MM.1S (cell line): ENCODE measurements at regions not wholly inside any gene's neighbourhood (a gene's known extent, or its start where the extent isn't known, plus 50 kb on each side); places are given as distances from the start of the nearest gene placed in this dataset.

ENCODE experiments used
- DNase-seq: peaks from one replicate; pipeline ENCODE4 v3.0.0-alpha.2; 2015
- H2AFZ ChIP-seq: fragments of 300-600 bp; sonication (generic); 2 replicates; pipeline ENCODE4 v1.6.0; 2016; ENCODE audit warnings: antibody characterized with exemption, low read length
- H3F3A ChIP-seq: fragments of 300-600 bp; sonication (generic); 2 replicates; pipeline ENCODE4 v1.6.1; 2016; ENCODE audit warnings: mild to moderate bottlenecking, antibody characterized with exemption, low read length, moderate library complexity, mixed read lengths; ENCODE audit not compliant: insufficient read depth
- H3K27ac ChIP-seq: fragments of 300-600 bp; sonication (generic); 2 replicates; pipeline ENCODE4 v1.5.1; 2016; ENCODE audit warnings: mild to moderate bottlenecking, low read length
- H3K27me3 ChIP-seq: fragments of 300-600 bp; sonication (generic); replicated peaks from 2 replicates; pipeline ENCODE4 v1.6.0; 2016; ENCODE audit warnings: low read length; ENCODE audit not compliant: insufficient read depth
- H3K36me3 ChIP-seq: fragments of 300-600 bp; sonication (generic); replicated peaks from 2 replicates; pipeline ENCODE4 v1.6.1; 2016; ENCODE audit warnings: mild to moderate bottlenecking, low read length, mixed read lengths; ENCODE audit not compliant: insufficient read depth
- H3K4me1 ChIP-seq: fragments of 300-600 bp; sonication (generic); 2 replicates; pipeline ENCODE4 v1.6.1; 2016; ENCODE audit warnings: low read length, mixed read lengths
- H3K4me2 ChIP-seq: fragments of 300-600 bp; sonication (generic); 2 replicates; pipeline ENCODE4 v1.6.0; 2016; ENCODE audit warnings: low read depth, low read length
- H3K4me3 ChIP-seq: fragments of 300-600 bp; sonication (generic); 2 replicates; pipeline ENCODE4 v1.5.1; 2016; ENCODE audit warnings: low read length, mixed read lengths
- H3K79me2 ChIP-seq: fragments of 300-600 bp; sonication (generic); 2 replicates; pipeline ENCODE4 v1.6.1; 2016; ENCODE audit warnings: mixed run types, low read length, mixed read lengths
- H3K9ac ChIP-seq: fragments of 300-600 bp; sonication (generic); 2 replicates; pipeline ENCODE4 v1.6.1; 2016; ENCODE audit warnings: low read length, mixed read lengths
- H3K9me2 ChIP-seq: fragments of 300-600 bp; sonication (generic); replicated peaks from 2 replicates; pipeline ENCODE4 v1.6.1; 2016; ENCODE audit warnings: mild to moderate bottlenecking, low read length, mixed read lengths; ENCODE audit not compliant: insufficient read depth
- H3K9me3 ChIP-seq: fragments of 300-600 bp; sonication (generic); replicated peaks from 2 replicates; pipeline ENCODE4 v1.6.1; 2016; ENCODE audit warnings: mild to moderate bottlenecking, low read length, mixed read lengths; ENCODE audit not compliant: insufficient read depth
- H4K20me1 ChIP-seq: fragments of 300-600 bp; sonication (generic); 2 replicates; pipeline ENCODE4 v1.6.1; 2016; ENCODE audit warnings: mild to moderate bottlenecking, low read length, moderate library complexity, mixed read lengths; ENCODE audit not compliant: insufficient read depth
- CTCF ChIP-seq: fragments of 300-600 bp; sonication (generic); IDR thresholded peaks from 2 replicates; pipeline ENCODE4 v1.5.1; 2016; ENCODE audit warnings: antibody characterized with exemption, low read length, mixed read lengths
- EZH2 ChIP-seq: fragments of 300-600 bp; sonication (generic); optimal IDR thresholded peaks from 2 replicates; pipeline ENCODE3; 2017; ENCODE audit warnings: low read depth, mild to moderate bottlenecking, antibody characterized with exemption, low read length, mixed read lengths
- EZH2phosphoT487 ChIP-seq: fragments of 300-600 bp; sonication (generic); IDR thresholded peaks from 2 replicates; pipeline ENCODE4 v1.6.1; 2018; ENCODE audit warnings: antibody characterized with exemption, low read length

GRCh38 chr18:78741381-78742217 lies 238.0 kb upstream of the SALL3 start:
- no peak overlapping the region for H3K27ac ChIP-seq
- H3K4me3 ChIP-seq, result no peak overlapping the region
- H2AFZ ChIP-seq, result no peak overlapping the region
- no peaks in the 10 kb centered on the region for H3K9me3 ChIP-seq
- H3K36me3 ChIP-seq, result no peaks in the 10 kb centered on the region
- no peaks in the 10 kb centered on the region for H3K27me3 ChIP-seq
- no peaks in the 10 kb centered on the region for H3K4me1 ChIP-seq
- no peaks in the 10 kb centered on the region for H3K9me2 ChIP-seq
- no peak overlapping the region for H3K4me2 ChIP-seq
- H3K79me2 ChIP-seq, result no peaks in the 10 kb centered on the region
- H4K20me1 ChIP-seq, result no peaks in the 10 kb centered on the region
- TF ChIP-seq EZH2phosphoT487 (no peak), EZH2 (no peak), CTCF (no peak)
- no peaks in the 10 kb centered on the region for H3F3A ChIP-seq
- H3K9ac ChIP-seq, result no peak overlapping the region
- DNase-seq, result no peak

- H3K9me3 ChIP-seq, result no peaks in the 10 kb centered on the region
- no peaks in the 10 kb centered on the region for H3K36me3 ChIP-seq
- no peak overlapping the region for H2AFZ ChIP-seq
- no peaks in the 10 kb centered on the region for H3K9me2 ChIP-seq
- H3K27me3 ChIP-seq, result no peaks in the 10 kb centered on the region
- H3K4me2 ChIP-seq, result no peak overlapping the region
- H3K4me1 ChIP-seq, result no peaks in the 10 kb centered on the region
- no peaks in the 10 kb centered on the region for H3F3A ChIP-seq
- no peaks in the 10 kb centered on the region for H3K79me2 ChIP-seq
- TF ChIP-seq CTCF, result no peak
- TF ChIP-seq EZH2phosphoT487, result no peak
- no peak for TF ChIP-seq EZH2
- no peak for DNase-seq
- H3K27ac ChIP-seq, result no peak overlapping the region
- H3K9ac ChIP-seq, result no peak overlapping the region
- no peak overlapping the region for H3K4me3 ChIP-seq
- H4K20me1 ChIP-seq, result no peaks in the 10 kb centered on the region
Observed at GRCh38 chr18:78742218-78742745, 237.3 kb upstream of the SALL3 start.

DNA sequence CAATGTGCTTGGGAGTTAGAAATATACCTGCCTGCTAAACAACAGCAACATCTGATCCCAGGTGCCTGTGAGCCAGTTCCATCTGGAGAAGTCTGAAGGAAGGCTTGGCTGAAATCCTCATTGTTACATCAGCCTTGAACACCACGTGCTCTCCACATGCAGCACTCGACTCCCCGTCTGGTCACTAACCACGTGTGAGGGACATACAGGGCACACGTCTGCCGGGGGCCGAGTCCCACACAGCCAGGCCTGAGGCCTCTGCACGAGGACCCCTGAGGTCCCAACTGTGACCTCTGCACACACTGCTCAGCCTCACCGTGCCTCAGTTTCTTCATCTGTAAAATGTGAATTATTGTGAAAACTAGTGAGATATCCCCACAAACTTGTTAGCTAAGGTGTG lies 236.5 kb upstream of the SALL3 start:
- no peaks in the 10 kb centered on the region for H4K20me1 ChIP-seq
- TF ChIP-seq EZH2 (no peak), EZH2phosphoT487 (no peak), CTCF (no peak)
- no peaks in the 10 kb centered on the region for H3K27me3 ChIP-seq
- H2AFZ ChIP-seq, result no peak overlapping the region
- no peaks in the 10 kb centered on the region for H3K36me3 ChIP-seq
- H3K27ac ChIP-seq, result no peak overlapping the region
- no peak overlapping the region for H3K4me2 ChIP-seq
- H3K9me3 ChIP-seq, result no peaks in the 10 kb centered on the region
- H3K79me2 ChIP-seq, result no peaks in the 10 kb centered on the region
- no peak for DNase-seq
- no peak overlapping the region for H3K9ac ChIP-seq
- H3K9me2 ChIP-seq, result no peaks in the 10 kb centered on the region
- no peaks in the 10 kb centered on the region for H3K4me1 ChIP-seq
- no peak overlapping the region for H3K4me3 ChIP-seq
- no peaks in the 10 kb centered on the region for H3F3A ChIP-seq
